ENCODE measurements at regions not wholly inside any gene's neighbourhood (a gene's known extent, or its start where the extent isn't known, plus 50 kb on each side); places are given as distances from the start of the nearest gene placed in this dataset.

DNA sequence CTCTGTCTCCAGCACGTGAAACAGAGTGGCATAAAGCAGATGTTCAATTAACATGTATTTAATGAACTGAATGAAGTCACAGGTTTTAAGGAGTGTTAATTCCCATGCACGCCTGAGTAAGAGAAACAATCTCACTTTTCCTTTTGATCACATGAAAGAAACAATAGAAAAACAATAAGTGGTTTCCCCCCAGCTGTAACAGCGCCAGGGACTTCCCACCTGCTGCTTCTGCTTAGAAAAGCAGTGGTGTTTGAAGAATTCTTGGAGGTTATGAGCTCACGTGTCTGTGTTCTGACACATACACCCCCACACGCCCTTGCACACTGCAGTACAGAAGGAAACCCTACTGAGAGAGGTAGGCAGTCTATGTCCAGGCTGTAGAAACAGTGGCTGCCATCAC, 51.3 kb upstream of the FRMD4A start:
- no peak for DNase-seq (ENCODE audit: low spot score)
- TF ChIP-seq, protein P1, sequence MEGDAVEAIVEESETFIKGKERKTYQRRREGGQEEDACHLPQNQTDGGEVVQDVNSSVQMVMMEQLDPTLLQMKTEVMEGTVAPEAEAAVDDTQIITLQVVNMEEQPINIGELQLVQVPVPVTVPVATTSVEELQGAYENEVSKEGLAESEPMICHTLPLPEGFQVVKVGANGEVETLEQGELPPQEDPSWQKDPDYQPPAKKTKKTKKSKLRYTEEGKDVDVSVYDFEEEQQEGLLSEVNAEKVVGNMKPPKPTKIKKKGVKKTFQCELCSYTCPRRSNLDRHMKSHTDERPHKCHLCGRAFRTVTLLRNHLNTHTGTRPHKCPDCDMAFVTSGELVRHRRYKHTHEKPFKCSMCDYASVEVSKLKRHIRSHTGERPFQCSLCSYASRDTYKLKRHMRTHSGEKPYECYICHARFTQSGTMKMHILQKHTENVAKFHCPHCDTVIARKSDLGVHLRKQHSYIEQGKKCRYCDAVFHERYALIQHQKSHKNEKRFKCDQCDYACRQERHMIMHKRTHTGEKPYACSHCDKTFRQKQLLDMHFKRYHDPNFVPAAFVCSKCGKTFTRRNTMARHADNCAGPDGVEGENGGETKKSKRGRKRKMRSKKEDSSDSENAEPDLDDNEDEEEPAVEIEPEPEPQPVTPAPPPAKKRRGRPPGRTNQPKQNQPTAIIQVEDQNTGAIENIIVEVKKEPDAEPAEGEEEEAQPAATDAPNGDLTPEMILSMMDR (IDR thresholded peaks at IDR 0.05; ENCODE audit: borderline replicate concordance, control extremely low read depth, extremely low read depth, insufficient read depth, missing control alignments), result no peak
- in situ Hi-C loops (cut with MboI; ENCODE audit: low sequenced_read_pairs, unreplicated experiment), result no loop called here

DNA sequence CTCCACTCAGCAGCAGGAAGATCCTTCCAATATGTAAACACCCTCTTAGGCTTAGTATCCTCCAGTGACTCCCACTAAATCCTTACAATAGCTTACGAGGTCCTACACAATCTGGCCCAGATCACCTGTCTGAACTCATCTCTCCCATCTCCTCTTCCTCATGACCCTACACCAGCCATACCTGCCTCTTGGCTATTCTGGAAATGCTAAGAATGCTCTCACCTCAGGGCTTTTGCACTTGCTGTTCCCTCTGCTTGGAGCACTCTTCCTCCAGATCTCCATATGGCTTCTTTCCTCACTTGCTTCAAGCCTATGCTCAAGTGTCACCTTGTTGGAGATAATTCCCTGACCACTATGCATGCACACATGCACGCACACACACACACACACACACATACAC, 50.8 kb upstream of the FRMD4A start:
- TF ChIP-seq, protein P1 (IDR thresholded peaks at IDR 0.05; ENCODE audit: borderline replicate concordance, control extremely low read depth, extremely low read depth, insufficient read depth, missing control alignments), result no peak
- in situ Hi-C loops (cut with MboI; ENCODE audit: low sequenced_read_pairs, unreplicated experiment), result no loop called here

DNA sequence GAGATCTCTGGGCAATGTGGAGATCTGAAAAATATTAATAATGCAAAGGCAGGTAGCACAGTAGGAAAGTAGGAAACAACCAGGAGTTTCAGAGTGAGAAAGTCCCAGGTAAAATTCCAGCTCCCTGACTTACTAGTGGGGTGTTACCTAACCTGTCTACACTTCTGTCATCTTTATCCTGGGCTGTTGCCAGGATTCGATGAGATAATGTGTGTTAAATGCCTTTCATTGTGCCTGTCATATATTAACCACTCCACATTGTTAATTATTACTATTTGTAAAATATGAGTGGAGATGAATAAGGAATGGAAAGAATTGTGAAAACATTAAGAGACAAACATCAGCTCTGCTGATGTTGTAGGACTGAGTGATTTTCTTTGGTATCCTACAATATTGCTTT, 50.0 kb upstream of the FRMD4A start:
- TF ChIP-seq, protein P1 (IDR thresholded peaks at IDR 0.05; ENCODE audit: borderline replicate concordance, control extremely low read depth, extremely low read depth, insufficient read depth, missing control alignments), result no peak
- DNase-seq (ENCODE audit: low spot score), result no peak
- in situ Hi-C loops (cut with MboI; ENCODE audit: low sequenced_read_pairs, unreplicated experiment), result no loop called here

More for the DNA sequence above, 50.8 kb upstream of the FRMD4A start:
- DNase-seq (ENCODE audit: low spot score), result no peak

Measured in GM13976 (cell line).